HG03045 (cell line): ENCODE measurements at regions not wholly inside any gene's neighbourhood (a gene's known extent, or its start where the extent isn't known, plus 50 kb on each side); places are given as distances from the start of the nearest gene placed in this dataset.

ENCODE experiments used
- ATAC-seq: cut with Tn5 transposase; IDR thresholded peaks from one replicate; pipeline ENCODE4 v1.9.1; 2021; ENCODE audit warnings: mild to moderate bottlenecking, moderate library complexity; ENCODE audit not compliant: unreplicated experiment

- no peak for ATAC-seq
Measured at GRCh38 chr3:150220799-150221198, 187.3 kb upstream of the TSC22D2 start.

- ATAC-seq, result no peak
Measured at GRCh38 chr3:150220041-150220440, 188.1 kb upstream of the TSC22D2 start.

DNA sequence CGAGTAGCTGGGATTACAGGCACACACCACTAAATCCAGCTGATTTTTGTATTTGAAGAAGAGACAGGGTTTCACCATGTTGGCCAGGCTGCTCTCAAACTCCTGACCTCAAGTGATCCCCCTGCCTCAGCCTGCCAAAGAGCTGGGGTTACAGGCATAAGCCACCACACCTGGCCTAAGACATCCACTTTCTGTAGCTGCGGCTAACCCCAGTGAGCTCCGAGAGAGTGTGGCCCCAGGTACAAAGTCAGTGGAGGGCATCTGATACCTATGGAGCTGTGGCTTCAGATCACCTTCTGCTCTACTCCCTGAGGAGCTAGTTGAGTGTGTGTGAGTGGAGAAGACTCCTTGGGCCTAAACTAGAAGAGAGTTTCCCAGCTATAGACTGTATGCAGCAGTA, 189.3 kb upstream of the TSC22D2 start:
- no peak for ATAC-seq

GRCh38 chr3:150218236-150218635, 189.9 kb upstream of the TSC22D2 start:
- ATAC-seq, result no peak

GRCh38 chr3:150217691-150218090, 190.4 kb upstream of the TSC22D2 start:
- no peak for ATAC-seq

DNA sequence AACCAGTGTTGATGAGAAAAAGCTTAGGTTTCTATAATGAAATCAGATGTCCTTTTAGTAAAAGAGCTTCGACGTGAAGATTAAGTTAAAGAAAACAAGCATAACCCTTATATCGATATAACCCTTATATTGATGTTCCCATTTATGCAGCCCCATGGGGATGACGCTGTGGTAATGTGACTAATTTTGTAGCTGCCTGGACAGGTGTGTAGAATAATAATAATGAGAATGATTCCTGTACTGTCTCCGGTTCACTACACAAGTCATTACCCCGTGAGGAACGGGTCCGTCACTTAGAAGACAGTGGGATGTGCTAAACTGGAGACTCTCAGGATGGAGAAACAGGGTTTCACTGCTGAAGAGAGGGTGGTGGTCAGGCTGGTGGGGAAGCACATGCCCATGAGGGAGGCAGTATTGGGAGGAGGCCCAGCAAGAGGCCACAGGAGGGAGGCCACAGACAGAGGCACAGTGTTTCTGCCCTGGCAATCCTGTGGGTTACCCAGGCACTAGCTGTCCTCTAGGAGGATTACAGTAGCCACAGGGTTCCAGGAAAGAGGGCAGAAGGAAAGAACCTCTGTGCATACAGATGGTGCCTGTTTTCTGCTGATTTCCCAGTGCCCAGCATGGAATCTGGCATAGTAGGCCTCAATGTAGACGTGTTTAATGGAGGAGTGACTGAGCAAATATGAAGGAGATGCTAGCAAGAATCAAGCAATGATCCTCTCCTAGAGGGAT, 191.1 kb upstream of the TSC22D2 start:
- ATAC-seq, result no peak

DNA sequence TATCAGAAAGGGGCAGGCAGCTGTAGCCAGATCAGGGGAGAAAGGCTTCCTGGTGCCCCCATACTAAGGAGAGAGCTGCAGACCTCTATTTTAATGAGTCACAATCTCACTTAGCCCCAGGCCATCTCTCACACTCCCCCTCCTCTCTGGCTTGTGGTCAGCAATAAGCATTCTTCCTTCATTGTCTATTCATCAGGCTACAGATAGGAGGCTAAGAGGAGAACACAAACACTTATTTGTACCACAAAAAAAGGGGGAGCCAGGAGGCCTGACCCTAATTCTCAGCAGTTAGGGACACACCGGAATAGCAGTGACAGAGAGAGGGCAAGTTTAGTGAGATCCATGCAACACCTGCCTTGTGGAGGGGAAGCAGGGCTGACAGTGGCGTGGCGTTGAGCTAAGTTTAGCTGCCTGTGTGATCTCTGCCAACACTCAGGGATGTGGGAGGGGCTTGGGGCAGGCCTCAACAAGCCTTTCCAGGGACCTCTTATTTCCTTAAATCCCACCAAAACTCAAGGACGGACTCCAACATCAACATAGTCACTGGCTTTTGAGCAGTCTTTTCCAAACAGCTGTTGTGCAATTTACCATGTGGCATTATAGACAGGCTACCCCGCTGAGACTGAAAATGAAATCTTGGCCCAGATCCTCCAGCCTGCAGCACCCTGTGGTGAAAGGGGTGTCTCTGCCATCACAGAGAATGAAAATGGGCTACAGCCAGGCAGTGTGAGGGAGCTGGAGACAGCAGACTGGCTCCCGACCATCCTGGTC, 191.9 kb upstream of the TSC22D2 start:
- ATAC-seq, result no peak

DNA sequence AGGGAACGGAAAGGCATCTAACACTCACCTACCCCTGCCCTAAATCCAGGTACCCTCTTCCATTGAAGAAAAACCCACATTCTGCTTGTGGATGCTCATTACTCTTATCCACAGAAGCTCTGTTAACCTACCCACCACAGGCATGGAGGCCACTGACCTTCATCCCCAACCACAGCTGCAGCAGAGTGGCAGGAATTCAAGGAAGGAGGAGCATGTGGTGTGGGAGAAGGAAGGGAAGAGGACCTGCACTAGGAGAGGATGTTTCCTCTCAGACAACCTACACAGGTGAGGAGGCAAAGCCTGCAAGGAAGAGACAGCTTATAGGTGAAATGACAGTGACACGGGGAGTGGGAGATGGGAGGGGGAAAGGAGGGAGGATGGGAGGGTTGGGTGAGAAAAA, 192.5 kb upstream of the TSC22D2 start:
- ATAC-seq, result no peak

DNA sequence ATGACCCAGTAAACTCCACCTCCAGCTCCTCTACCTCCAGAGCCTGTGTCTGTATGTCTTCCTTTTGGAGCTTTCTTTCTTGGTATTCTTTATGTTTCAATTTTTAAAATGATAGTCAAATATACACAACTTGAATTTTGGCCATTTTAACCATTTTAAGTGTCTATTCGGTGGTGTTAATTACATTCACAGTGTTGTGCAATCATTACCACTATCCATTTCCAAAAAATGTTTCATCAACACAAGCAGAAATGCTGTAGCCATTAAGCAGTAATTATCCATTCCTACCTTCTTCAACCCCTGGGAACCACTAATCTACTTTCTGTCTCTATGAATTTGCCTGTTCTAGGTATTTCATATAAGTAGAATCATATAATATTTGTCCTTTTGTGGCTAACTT, 194.5 kb upstream of the TSC22D2 start:
- ATAC-seq, result no peak

DNA sequence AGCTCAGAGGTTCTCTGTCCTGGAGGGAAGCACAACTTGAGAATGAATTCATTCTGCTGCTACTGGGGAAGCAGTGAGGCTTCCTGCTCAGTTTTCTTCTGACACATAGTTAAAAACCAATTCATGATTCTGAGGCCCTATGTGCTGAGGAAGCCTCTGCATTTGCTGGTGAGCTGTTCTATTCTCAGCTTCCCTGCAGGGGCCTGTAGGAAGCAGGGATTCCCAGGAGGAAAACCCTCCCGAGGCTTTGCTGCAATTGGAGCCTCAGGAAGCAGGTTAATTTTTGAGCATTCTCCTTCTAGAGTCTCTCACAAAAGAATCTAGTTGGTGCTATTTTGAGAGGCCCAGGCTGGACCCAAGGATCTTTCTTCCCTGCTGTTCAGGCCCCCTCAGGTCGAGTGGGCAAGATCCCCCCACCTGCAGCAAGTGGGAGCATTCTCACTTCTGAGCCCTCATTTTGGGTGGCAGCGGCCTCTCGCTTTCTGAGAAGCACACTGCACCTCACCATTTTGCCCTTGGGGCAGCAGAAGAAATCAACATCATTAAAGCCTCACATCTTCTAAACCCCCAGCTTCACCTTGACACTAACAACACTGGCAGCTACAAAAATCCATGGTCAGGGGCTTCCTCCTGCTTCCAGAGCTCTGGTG, 197.5 kb upstream of the TSC22D2 start:
- no peak for ATAC-seq

GRCh38 chr3:150203273-150203672, 204.8 kb upstream of the TSC22D2 start:
- ATAC-seq, result no peak

DNA sequence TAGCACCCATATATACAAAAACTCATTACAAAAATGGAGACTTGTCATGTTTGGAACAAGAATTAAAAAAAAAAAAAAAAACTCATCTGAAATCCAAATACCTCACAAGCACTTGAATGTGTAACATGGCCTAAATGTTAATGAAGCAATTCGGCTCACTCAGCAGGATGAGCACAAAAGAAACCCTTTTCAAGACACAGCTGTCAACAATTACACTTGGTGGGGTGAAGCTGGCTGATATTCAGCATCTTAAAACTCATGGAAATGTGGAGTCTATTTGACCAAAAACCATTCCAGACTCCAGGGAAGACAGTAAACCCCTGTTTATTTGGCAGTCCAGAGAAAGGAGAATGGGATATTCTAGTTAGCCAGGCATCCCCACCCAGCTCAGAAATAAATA, 205.4 kb upstream of the TSC22D2 start:
- no peak for ATAC-seq

- ATAC-seq, result no peak
Measured at GRCh38 chr3:150194957-150195356, 213.1 kb upstream of the TSC22D2 start.

- no peak for ATAC-seq
Measured at GRCh38 chr3:150194513-150194912, 213.6 kb upstream of the TSC22D2 start.

GRCh38 chr3:150184426-150185071, 213.9 kb upstream of the PFN2 start:
- ATAC-seq, result peak; percentile 12

- peak; percentile 83 for ATAC-seq
Measured at GRCh38 chr3:150183678-150184425, 213.2 kb upstream of the PFN2 start.

DNA sequence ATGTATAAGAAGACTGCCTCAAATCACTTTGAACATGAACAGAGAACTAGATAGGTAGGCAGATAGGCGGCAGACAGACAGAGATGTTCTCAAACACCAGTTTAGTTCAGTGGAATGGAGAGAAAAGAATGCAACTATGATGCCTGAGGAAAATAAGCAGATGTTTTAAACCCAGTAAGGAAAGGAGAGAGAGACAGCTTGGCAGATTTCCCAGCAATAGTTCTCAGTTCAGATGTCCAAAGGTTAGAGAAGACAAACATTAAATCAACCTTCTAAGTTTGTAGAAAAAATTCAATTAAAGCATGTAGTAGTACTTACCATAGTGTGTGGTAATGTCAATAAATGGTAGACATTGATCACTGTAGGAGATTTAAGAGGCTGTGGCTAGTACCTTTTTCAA, 209.6 kb upstream of the PFN2 start:
- no peak for ATAC-seq

GRCh38 chr3:150179330-150179729, 208.6 kb upstream of the PFN2 start:
- ATAC-seq, result no peak

- no peak for ATAC-seq
Measured at GRCh38 chr3:150177673-150178381, 207.1 kb upstream of the PFN2 start.

- ATAC-seq, result no peak
Measured at GRCh38 chr3:150174179-150174578, 203.5 kb upstream of the PFN2 start.
